SK-N-SH (cell line): ENCODE measurements at regions not wholly inside any gene's neighbourhood (a gene's known extent, or its start where the extent isn't known, plus 50 kb on each side); places are given as distances from the start of the nearest gene placed in this dataset.

Experiments used
- CTCF ChIP-seq: fragments of 200-600 bp; sonication (generic); IDR thresholded peaks from 2 replicates; pipeline ENCODE4 v1.6.1; 2017; ENCODE audit warnings: antibody characterized with exemption, mild to moderate bottlenecking, moderate library complexity
- EZH2phosphoT487 ChIP-seq: fragments of 200-600 bp; sonication (generic); IDR thresholded peaks from 2 replicates; pipeline ENCODE4 v1.6.1; 2017; ENCODE audit warnings: low read depth, mixed run types, mild to moderate bottlenecking, antibody characterized with exemption, moderate library complexity, borderline replicate concordance
- FOXM1 ChIP-seq: IDR thresholded peaks from 2 replicates; pipeline ENCODE4 v1.4.0; 2012; ENCODE audit warnings: low read depth, mild to moderate bottlenecking
- JUND ChIP-seq: IDR thresholded peaks from 2 replicates; pipeline ENCODE4 v1.4.0; 2012
- MAX ChIP-seq: IDR thresholded peaks from 2 replicates; pipeline ENCODE4 v1.4.0; 2012; ENCODE audit warnings: low read depth
- POLR2AphosphoS5 ChIP-seq: IDR thresholded peaks from 2 replicates; pipeline ENCODE4 v1.6.1; 2012; ENCODE audit warnings: low read depth, low read length
- TCF12 ChIP-seq: IDR thresholded peaks from 2 replicates; pipeline ENCODE4 v1.4.0; 2012
- TEAD4 ChIP-seq: IDR thresholded peaks from 2 replicates; pipeline ENCODE4 v1.4.0; 2012; ENCODE audit warnings: mild to moderate bottlenecking, borderline replicate concordance; ENCODE audit not compliant: insufficient read depth
- USF2 ChIP-seq: fragments of 150-350 bp; IDR thresholded peaks from 2 replicates; pipeline ENCODE4 v1.6.1; 2017; ENCODE audit warnings: antibody characterized with exemption, low read length, low read depth, borderline replicate concordance

- no peak for TF ChIP-seq MAX
- TF ChIP-seq TCF12: peak; percentile 38
- TF ChIP-seq CTCF: no peak
- no peak for TF ChIP-seq USF2
- no peak for TF ChIP-seq POLR2AphosphoS5
- no peak for TF ChIP-seq TEAD4
- TF ChIP-seq FOXM1: no peak
- no peak for TF ChIP-seq JUND
- TF ChIP-seq EZH2phosphoT487: no peak
Observed at GRCh38 chr15:70200511-70201424, 103.1 kb upstream of the TLE3 start.
